ENCODE measurements at regions not wholly inside any gene's neighbourhood (a gene's known extent, or its start where the extent isn't known, plus 50 kb on each side); places are given as distances from the start of the nearest gene placed in this dataset.

GRCh38 chr10:111765216-111765615, 418.3 kb downstream of the GPAM start:
- TF ChIP-seq, protein P1, sequence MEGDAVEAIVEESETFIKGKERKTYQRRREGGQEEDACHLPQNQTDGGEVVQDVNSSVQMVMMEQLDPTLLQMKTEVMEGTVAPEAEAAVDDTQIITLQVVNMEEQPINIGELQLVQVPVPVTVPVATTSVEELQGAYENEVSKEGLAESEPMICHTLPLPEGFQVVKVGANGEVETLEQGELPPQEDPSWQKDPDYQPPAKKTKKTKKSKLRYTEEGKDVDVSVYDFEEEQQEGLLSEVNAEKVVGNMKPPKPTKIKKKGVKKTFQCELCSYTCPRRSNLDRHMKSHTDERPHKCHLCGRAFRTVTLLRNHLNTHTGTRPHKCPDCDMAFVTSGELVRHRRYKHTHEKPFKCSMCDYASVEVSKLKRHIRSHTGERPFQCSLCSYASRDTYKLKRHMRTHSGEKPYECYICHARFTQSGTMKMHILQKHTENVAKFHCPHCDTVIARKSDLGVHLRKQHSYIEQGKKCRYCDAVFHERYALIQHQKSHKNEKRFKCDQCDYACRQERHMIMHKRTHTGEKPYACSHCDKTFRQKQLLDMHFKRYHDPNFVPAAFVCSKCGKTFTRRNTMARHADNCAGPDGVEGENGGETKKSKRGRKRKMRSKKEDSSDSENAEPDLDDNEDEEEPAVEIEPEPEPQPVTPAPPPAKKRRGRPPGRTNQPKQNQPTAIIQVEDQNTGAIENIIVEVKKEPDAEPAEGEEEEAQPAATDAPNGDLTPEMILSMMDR (IDR thresholded peaks at IDR 0.05): no peak
- no peak for TF ChIP-seq POLR2A (IDR thresholded peaks at IDR 0.05)

Measured in lower leg skin (tissue), 3 donors.